ENCODE measurements at regions not wholly inside any gene's neighbourhood (a gene's known extent, or its start where the extent isn't known, plus 50 kb on each side); places are given as distances from the start of the nearest gene placed in this dataset.

DNA sequence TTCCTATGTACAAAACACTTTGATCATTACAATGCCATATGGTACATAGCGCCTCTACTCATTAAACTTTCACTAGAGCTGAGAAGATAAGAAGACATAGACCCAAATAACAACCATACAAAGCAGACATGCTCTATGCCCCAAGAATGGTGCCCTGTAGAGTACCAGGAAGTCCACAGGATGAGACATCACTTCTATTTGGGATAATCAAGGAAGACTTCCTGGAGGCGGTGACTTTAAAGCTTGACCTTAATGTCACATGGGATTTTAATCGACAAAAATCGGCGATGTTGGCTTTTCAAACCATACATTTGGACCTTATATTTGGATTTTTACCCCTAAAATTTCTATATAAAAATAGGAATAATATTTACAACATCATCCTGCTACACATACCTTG lies 224.3 kb upstream of the MAP3K1 start:
- TF ChIP-seq, protein P1, sequence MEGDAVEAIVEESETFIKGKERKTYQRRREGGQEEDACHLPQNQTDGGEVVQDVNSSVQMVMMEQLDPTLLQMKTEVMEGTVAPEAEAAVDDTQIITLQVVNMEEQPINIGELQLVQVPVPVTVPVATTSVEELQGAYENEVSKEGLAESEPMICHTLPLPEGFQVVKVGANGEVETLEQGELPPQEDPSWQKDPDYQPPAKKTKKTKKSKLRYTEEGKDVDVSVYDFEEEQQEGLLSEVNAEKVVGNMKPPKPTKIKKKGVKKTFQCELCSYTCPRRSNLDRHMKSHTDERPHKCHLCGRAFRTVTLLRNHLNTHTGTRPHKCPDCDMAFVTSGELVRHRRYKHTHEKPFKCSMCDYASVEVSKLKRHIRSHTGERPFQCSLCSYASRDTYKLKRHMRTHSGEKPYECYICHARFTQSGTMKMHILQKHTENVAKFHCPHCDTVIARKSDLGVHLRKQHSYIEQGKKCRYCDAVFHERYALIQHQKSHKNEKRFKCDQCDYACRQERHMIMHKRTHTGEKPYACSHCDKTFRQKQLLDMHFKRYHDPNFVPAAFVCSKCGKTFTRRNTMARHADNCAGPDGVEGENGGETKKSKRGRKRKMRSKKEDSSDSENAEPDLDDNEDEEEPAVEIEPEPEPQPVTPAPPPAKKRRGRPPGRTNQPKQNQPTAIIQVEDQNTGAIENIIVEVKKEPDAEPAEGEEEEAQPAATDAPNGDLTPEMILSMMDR (IDR thresholded peaks at IDR 0.05) = no peak
- TF ChIP-seq ZFX (IDR thresholded peaks at IDR 0.05; ENCODE audit: borderline replicate concordance) = no peak
